Tibial nerve (tissue), 4 donors: ENCODE measurements at regions not wholly inside any gene's neighbourhood (a gene's known extent, or its start where the extent isn't known, plus 50 kb on each side); places are given as distances from the start of the nearest gene placed in this dataset.

Experiments
- EP300 ChIP-seq, 2 donors: sonication (generic); formaldehyde crosslinking; IDR thresholded peaks; one replicate each; pipeline ENCODE4 v1.6.1; 2017; ENCODE audit warnings: antibody characterized with exemption in 2 of 2, mild to moderate bottlenecking in 1 of 2
- POLR2A ChIP-seq, 2 donors: fragments of 450-650 bp; IDR thresholded peaks; one replicate each; pipeline ENCODE4 v1.6.1; 2017; ENCODE audit warnings: antibody characterized with exemption in 2 of 2, mild to moderate bottlenecking in 2 of 2, moderate library complexity in 2 of 2
- TF ChIP-seq, protein P1 (sequence below), 5 experiments: fragments of 200-600 bp in 3 of 5; fragments of 450-650 bp in 2 of 5; sonication (generic) in 3 of 5; IDR thresholded peaks; one replicate each; pipeline ENCODE4 v1.5.1; 2016 to 2019; ENCODE audit warnings: antibody characterized with exemption in 5 of 5, mild to moderate bottlenecking in 3 of 5, moderate library complexity in 2 of 5

DNA sequence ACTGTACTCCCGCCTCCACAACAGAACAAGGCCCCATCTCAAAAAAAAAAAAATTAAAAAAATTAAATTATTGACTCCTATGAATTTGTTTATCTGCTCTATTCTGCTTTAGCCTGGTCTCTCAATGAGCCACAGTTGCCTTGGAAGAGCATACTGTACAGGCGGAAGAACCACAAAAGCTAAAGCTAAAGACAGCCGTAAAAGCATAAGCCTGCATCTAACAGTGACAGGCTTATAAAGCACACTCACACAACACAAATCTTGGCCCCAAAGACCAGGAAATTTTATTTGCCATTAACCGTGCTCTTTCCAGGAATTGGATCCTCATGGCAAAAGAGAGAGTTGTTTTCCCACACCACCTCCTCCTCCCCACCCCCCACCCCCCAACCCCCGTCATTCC, 53.5 kb upstream of the KLF3 start:
- no peak for TF ChIP-seq POLR2A (IDR thresholded peaks at IDR 0.05)
- TF ChIP-seq, protein P1, sequence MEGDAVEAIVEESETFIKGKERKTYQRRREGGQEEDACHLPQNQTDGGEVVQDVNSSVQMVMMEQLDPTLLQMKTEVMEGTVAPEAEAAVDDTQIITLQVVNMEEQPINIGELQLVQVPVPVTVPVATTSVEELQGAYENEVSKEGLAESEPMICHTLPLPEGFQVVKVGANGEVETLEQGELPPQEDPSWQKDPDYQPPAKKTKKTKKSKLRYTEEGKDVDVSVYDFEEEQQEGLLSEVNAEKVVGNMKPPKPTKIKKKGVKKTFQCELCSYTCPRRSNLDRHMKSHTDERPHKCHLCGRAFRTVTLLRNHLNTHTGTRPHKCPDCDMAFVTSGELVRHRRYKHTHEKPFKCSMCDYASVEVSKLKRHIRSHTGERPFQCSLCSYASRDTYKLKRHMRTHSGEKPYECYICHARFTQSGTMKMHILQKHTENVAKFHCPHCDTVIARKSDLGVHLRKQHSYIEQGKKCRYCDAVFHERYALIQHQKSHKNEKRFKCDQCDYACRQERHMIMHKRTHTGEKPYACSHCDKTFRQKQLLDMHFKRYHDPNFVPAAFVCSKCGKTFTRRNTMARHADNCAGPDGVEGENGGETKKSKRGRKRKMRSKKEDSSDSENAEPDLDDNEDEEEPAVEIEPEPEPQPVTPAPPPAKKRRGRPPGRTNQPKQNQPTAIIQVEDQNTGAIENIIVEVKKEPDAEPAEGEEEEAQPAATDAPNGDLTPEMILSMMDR (IDR thresholded peaks at IDR 0.05), result no peak
- no peak for TF ChIP-seq EP300 (IDR thresholded peaks at IDR 0.05)
